DOHH2 (cell line): ENCODE measurements at regions not wholly inside any gene's neighbourhood (a gene's known extent, or its start where the extent isn't known, plus 50 kb on each side); places are given as distances from the start of the nearest gene placed in this dataset.

Source experiments
- H3F3A ChIP-seq: fragments of 200-600 bp; sonication (generic), shearing (Covaris generic); 2 replicates; pipeline ENCODE4 v1.6.0; 2016; ENCODE audit warnings: antibody characterized with exemption, mild to moderate bottlenecking; ENCODE audit not compliant: control insufficient read depth, insufficient read depth
- H3K27ac ChIP-seq: fragments of 200-600 bp; sonication (generic); 2 replicates; pipeline ENCODE4 v1.5.1; 2014; ENCODE audit warnings: low read depth, mild to moderate bottlenecking, low read length, moderate library complexity
- H3K27me3 ChIP-seq: fragments of 200-600 bp; sonication (generic); 2 replicates; pipeline ENCODE4 v1.6.1; 2014; ENCODE audit warnings: mild to moderate bottlenecking, low read length, mixed read lengths; ENCODE audit not compliant: control insufficient read depth
- H3K36me3 ChIP-seq: fragments of 200-600 bp; sonication (generic); 2 replicates; pipeline ENCODE4 v1.6.1; 2014; ENCODE audit warnings: mild to moderate bottlenecking, low read length, moderate library complexity, mixed read lengths; ENCODE audit not compliant: control insufficient read depth
- H3K4me1 ChIP-seq: fragments of 200-600 bp; sonication (generic); 2 replicates; pipeline ENCODE4 v1.6.1; 2014; ENCODE audit warnings: mild to moderate bottlenecking, low read length, mixed read lengths; ENCODE audit not compliant: control insufficient read depth
- H3K4me2 ChIP-seq: fragments of 200-600 bp; sonication (generic); 2 replicates; pipeline ENCODE4 v1.6.0; 2014; ENCODE audit warnings: mild to moderate bottlenecking, low read length, moderate library complexity
- H3K4me3 ChIP-seq: fragments of 200-600 bp; sonication (generic); 2 replicates; pipeline ENCODE4 v1.5.1; 2014; ENCODE audit warnings: mild to moderate bottlenecking, low read length, mixed read lengths
- H3K79me2 ChIP-seq: fragments of 200-600 bp; sonication (generic); 2 replicates; pipeline ENCODE4 v1.6.1; 2014; ENCODE audit warnings: mild to moderate bottlenecking, low read length, mixed read lengths; ENCODE audit not compliant: control insufficient read depth
- H3K9me2 ChIP-seq: fragments of 200-600 bp; sonication (generic); replicated peaks from 2 replicates; pipeline ENCODE4 v1.6.1; 2014; ENCODE audit warnings: mild to moderate bottlenecking, low read length, mixed read lengths; ENCODE audit not compliant: control insufficient read depth
- H3K9me3 ChIP-seq: fragments of 200-600 bp; sonication (generic); 2 replicates; pipeline ENCODE4 v1.6.1; 2014; ENCODE audit warnings: antibody characterized with exemption, low read length, mixed read lengths; ENCODE audit not compliant: control insufficient read depth, insufficient read depth
- H4K20me1 ChIP-seq: fragments of 200-600 bp; sonication (generic); 2 replicates; pipeline ENCODE4 v1.6.0; 2014; ENCODE audit warnings: low read depth, mild to moderate bottlenecking, antibody characterized with exemption, low read length, moderate library complexity; ENCODE audit not compliant: control insufficient read depth, insufficient read depth
- CTCF ChIP-seq: fragments of 200-600 bp; sonication (generic); IDR thresholded peaks from one replicate; pipeline ENCODE4 v1.5.1; 2014; ENCODE audit warnings: antibody characterized with exemption, mild to moderate bottlenecking, low read depth, low read length; ENCODE audit not compliant: poor library complexity, severe bottlenecking
- EZH2phosphoT487 ChIP-seq: fragments of 200-600 bp; sonication (generic); IDR thresholded peaks from 2 replicates; pipeline ENCODE4 v1.6.1; 2017; ENCODE audit warnings: borderline replicate concordance, mild to moderate bottlenecking, antibody characterized with exemption, low read length, moderate library complexity, mixed read lengths

GRCh38 chr17:12429116-12429515 is 236.6 kb upstream of the MYOCD start:
- Histone ChIP-seq H3K9me3 (no peaks in the 10 kb centered on the region), H3K4me1 (no peaks in the 10 kb centered on the region), H4K20me1 (no peaks in the 10 kb centered on the region), H3K4me2 (no peak overlapping the region), H3F3A (no peaks in the 10 kb centered on the region), H3K4me3 (no peak overlapping the region), H3K79me2 (no peaks in the 10 kb centered on the region), H3K27me3 (no peaks in the 10 kb centered on the region), H3K36me3 (no peaks in the 10 kb centered on the region), H3K27ac (no peak overlapping the region), H3K9me2 (no peaks in the 10 kb centered on the region)
- TF ChIP-seq EZH2phosphoT487: no peak
- no peak for TF ChIP-seq CTCF

GRCh38 chr17:12431188-12431587 is 234.5 kb upstream of the MYOCD start:
- TF ChIP-seq EZH2phosphoT487 (no peak), CTCF (no peak)
- Histone ChIP-seq H3K27me3 (no peaks in the 10 kb centered on the region), H3K36me3 (no peaks in the 10 kb centered on the region), H3K9me3 (no peaks in the 10 kb centered on the region), H3K9me2 (no peaks in the 10 kb centered on the region), H4K20me1 (no peaks in the 10 kb centered on the region), H3K4me3 (no peak overlapping the region), H3K27ac (no peak overlapping the region), H3K4me1 (no peaks in the 10 kb centered on the region), H3K79me2 (no peaks in the 10 kb centered on the region), H3K4me2 (no peak overlapping the region), H3F3A (no peaks in the 10 kb centered on the region)

GRCh38 chr17:12438212-12438611 is 227.5 kb upstream of the MYOCD start:
- Histone ChIP-seq H3K27ac (no peak overlapping the region), H4K20me1 (no peaks in the 10 kb centered on the region), H3F3A (no peaks in the 10 kb centered on the region), H3K4me1 (no peaks in the 10 kb centered on the region), H3K9me3 (no peaks in the 10 kb centered on the region), H3K27me3 (no peaks in the 10 kb centered on the region), H3K9me2 (no peaks in the 10 kb centered on the region), H3K4me3 (no peak overlapping the region), H3K79me2 (no peaks in the 10 kb centered on the region), H3K4me2 (no peak overlapping the region), H3K36me3 (no peaks in the 10 kb centered on the region)
- TF ChIP-seq CTCF (no peak), EZH2phosphoT487 (no peak)
